ENCODE measurements at regions not wholly inside any gene's neighbourhood (a gene's known extent, or its start where the extent isn't known, plus 50 kb on each side); places are given as distances from the start of the nearest gene placed in this dataset.

GRCh38 chr6:20331042-20331441, 70.6 kb upstream of the E2F3 start:
- DNase-seq (ENCODE audit: low read depth), result no peak
- no peak overlapping the region for H3K4me3 ChIP-seq (replicated peaks; ENCODE audit: low read depth, low read length)
- no peak for TF ChIP-seq CTCF (IDR thresholded peaks at IDR 0.05; ENCODE audit: low read length, missing control alignments)

DNA sequence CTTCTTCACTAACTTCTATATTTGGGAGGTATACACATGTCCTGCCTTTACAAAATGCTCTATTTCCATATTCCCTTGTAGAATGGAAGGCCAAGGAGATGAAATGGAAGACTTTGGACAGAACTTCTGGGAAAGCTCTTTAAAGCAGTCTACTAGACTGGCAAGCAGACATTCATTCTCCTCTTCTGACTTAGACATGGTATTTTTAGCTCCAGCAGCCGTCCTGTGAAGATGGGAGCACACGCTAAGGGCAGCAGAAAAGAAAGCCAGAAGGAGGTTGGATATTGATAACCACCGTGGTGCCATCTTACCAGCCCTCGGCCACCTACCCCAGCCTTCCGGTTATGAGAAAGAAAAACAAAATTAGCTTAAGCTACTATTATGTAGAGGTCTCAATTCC, 70.1 kb upstream of the E2F3 start:
- H3K4me3 ChIP-seq (replicated peaks; ENCODE audit: low read depth, low read length), result no peak overlapping the region
- no peak for TF ChIP-seq CTCF (IDR thresholded peaks at IDR 0.05; ENCODE audit: low read length, missing control alignments)
- no peak for DNase-seq (ENCODE audit: low read depth)

GRCh38 chr6:20332441-20333006, 69.2 kb upstream of the E2F3 start:
- no peak overlapping the region for H3K4me3 ChIP-seq (replicated peaks; ENCODE audit: low read depth, low read length)
- DNase-seq (ENCODE audit: low read depth), result no peak
- no peak for TF ChIP-seq CTCF (IDR thresholded peaks at IDR 0.05; ENCODE audit: low read length, missing control alignments)

- no peak overlapping the region for H3K4me3 ChIP-seq (replicated peaks; ENCODE audit: low read depth, low read length)
- no peak for DNase-seq (ENCODE audit: low read depth)
- no peak for TF ChIP-seq CTCF (IDR thresholded peaks at IDR 0.05; ENCODE audit: low read length, missing control alignments)
These were observed 67.9 kb upstream of the E2F3 start for GRCh38 chr6:20333721-20334269.

DNA sequence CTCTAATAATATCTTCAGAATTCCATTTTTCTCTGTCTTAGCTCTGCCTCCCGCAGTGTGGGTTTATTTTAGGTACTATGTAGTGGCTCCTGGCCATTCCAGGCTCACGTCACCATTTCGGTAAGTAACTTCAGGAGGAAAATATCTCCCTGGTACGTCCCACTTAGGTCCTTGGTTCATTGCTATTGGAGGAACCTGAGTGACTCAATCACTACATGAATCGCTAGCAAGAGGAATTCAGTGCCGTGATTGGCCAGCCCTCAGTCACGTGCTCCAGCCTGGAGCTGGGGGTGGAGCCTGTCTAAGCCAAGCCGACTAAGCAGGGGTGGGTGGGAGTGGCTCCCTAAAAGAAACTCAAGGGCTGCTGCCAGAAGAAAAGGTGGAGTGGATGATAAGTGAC, 67.3 kb upstream of the E2F3 start:
- no peak overlapping the region for H3K4me3 ChIP-seq (replicated peaks; ENCODE audit: low read depth, low read length)
- DNase-seq (ENCODE audit: low read depth), result no peak
- no peak for TF ChIP-seq CTCF (IDR thresholded peaks at IDR 0.05; ENCODE audit: low read length, missing control alignments)

GRCh38 chr6:20334962-20335361, 66.7 kb upstream of the E2F3 start:
- no peak for TF ChIP-seq CTCF (IDR thresholded peaks at IDR 0.05; ENCODE audit: low read length, missing control alignments)
- DNase-seq (ENCODE audit: low read depth), result no peak
- no peak overlapping the region for H3K4me3 ChIP-seq (replicated peaks; ENCODE audit: low read depth, low read length)

DNA sequence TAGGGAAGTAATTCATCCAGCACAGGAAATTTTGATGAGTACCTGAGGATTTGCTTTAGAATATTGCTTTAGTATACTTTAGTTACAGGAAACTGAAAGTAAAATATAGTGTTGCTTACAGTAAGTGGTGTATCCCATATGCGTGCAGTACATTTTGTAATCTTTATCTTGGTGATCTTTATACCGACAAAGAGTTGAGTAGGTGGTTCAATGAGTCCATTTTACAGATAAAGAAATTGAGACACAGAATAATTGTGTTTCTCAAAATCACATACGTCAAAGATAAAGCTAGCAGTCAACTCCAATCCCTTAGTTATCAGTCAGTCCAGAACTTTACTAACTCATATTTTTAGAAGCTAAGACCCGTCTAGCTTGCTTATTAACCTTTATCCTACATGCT, 65.8 kb upstream of the E2F3 start:
- no peak for TF ChIP-seq CTCF (IDR thresholded peaks at IDR 0.05; ENCODE audit: low read length, missing control alignments)
- DNase-seq (ENCODE audit: low read depth), result no peak

More for the DNA sequence above, 65.8 kb upstream of the E2F3 start:
- H3K4me3 ChIP-seq (replicated peaks; ENCODE audit: low read depth, low read length), result no peak overlapping the region

Data from fibroblast of pulmonary artery (primary cell).